NB4 (cell line): ENCODE measurements at regions not wholly inside any gene's neighbourhood (a gene's known extent, or its start where the extent isn't known, plus 50 kb on each side); places are given as distances from the start of the nearest gene placed in this dataset.

Source experiments
- CTCF ChIP-seq: IDR thresholded peaks from one replicate; pipeline ENCODE4 v1.5.1; 2012; ENCODE audit warnings: low read depth, low read length
- POLR2A ChIP-seq: IDR thresholded peaks from 2 replicates; pipeline ENCODE4 v1.6.1; 2011; ENCODE audit warnings: mild to moderate bottlenecking; ENCODE audit not compliant: insufficient read length; ENCODE audit errors: extremely low read depth

GRCh38 chr5:103901885-103902284 lies 339.3 kb upstream of the NUDT12 start:
- no peak for TF ChIP-seq CTCF
- no peak for TF ChIP-seq POLR2A
